IMR-90 (cell line): ENCODE measurements at regions not wholly inside any gene's neighbourhood (a gene's known extent, or its start where the extent isn't known, plus 50 kb on each side); places are given as distances from the start of the nearest gene placed in this dataset.

Experiments used
- ATAC-seq: fragments of 200-7000 bp; cut with Tn5 transposase; 2 replicates; pipeline ENCODE4 v1.9.1; 2020; ENCODE audit warnings: low read depth, mild to moderate bottlenecking, moderate library complexity
- BruUV-seq: library from RNA; stranded (reverse); fragments of 400-500 nt; replicated peaks from 2 replicates; lab custom pipeline; 2021; lab: Mats Ljungman, UMichigan
- CTCF ChIA-PET: fragments of 300-600 bp; formaldehyde crosslinking; extraction: SDS; loops from one replicate; lab custom pipeline; 2021; ENCODE audit warnings: antibody characterized with exemption; lab: Yijun Ruan, JAX
- POLR2A ChIA-PET: fragments of 300-600 bp; sonication (Branson Sonifier 250); formaldehyde crosslinking; loops from one replicate; lab custom pipeline; 2022; ENCODE audit warnings: antibody characterized with exemption; ENCODE audit not compliant: unreplicated experiment; lab: Charles Lee
- DNase-seq: peaks from one replicate; pipeline ENCODE4 v3.0.0; 2013
- H2AFZ ChIP-seq: replicated peaks from 2 replicates; pipeline ENCODE3; 2013; ENCODE audit warnings: low read length, mild to moderate bottlenecking; ENCODE audit not compliant: poor library complexity
- H2AK5ac ChIP-seq: 2 replicates; pipeline ENCODE4 v1.6.1; 2013; ENCODE audit warnings: low read depth, low read length, inconsistent platforms
- H2AK9ac ChIP-seq: replicated peaks from 2 replicates; pipeline ENCODE3; 2013; ENCODE audit warnings: mild to moderate bottlenecking, low read depth, low read length, moderate library complexity; ENCODE audit not compliant: poor library complexity
- H2BK120ac ChIP-seq: 2 replicates; pipeline ENCODE4 v1.6.1; 2013; ENCODE audit warnings: low read depth, low read length, inconsistent platforms
- H2BK15ac ChIP-seq: 3 replicates; pipeline ENCODE4 v1.6.1; 2013; ENCODE audit warnings: low read depth, low read length, inconsistent platforms
- H2BK20ac ChIP-seq: 2 replicates; pipeline ENCODE4 v1.6.1; 2013; ENCODE audit warnings: low read depth, mild to moderate bottlenecking, inconsistent platforms, low read length, moderate library complexity
- H2BK5ac ChIP-seq: 2 replicates; pipeline ENCODE4 v1.6.1; 2013; ENCODE audit warnings: mild to moderate bottlenecking, low read depth, low read length, inconsistent platforms; ENCODE audit not compliant: poor library complexity, severe bottlenecking
- H3K14ac ChIP-seq: replicated peaks from 2 replicates; pipeline ENCODE4 v1.6.1; 2013; ENCODE audit warnings: low read depth, low read length, inconsistent platforms
- H3K18ac ChIP-seq: 2 replicates; pipeline ENCODE4 v1.6.1; 2013; ENCODE audit warnings: low read depth, low read length, control low read depth
- H3K23ac ChIP-seq: 2 replicates; pipeline ENCODE4 v1.6.1; 2013; ENCODE audit warnings: low read depth, low read length, inconsistent platforms
- H3K27ac ChIP-seq: 2 replicates; pipeline ENCODE4 v1.5.1; 2013; ENCODE audit warnings: mild to moderate bottlenecking, control low read depth, low read length; ENCODE audit not compliant: insufficient read depth
- H3K27me3 ChIP-seq: 2 replicates; pipeline ENCODE4 v1.6.1; 2013; ENCODE audit warnings: low read length; ENCODE audit not compliant: control insufficient read depth, insufficient read depth
- H3K36me3 ChIP-seq: 2 replicates; pipeline ENCODE4 v1.6.1; 2013; ENCODE audit warnings: low read length, mixed read lengths; ENCODE audit not compliant: control insufficient read depth, insufficient read depth
- H3K4ac ChIP-seq: 2 replicates; pipeline ENCODE4 v1.6.1; 2013; ENCODE audit warnings: low read depth, low read length, inconsistent platforms
- H3K4me1 ChIP-seq: 2 replicates; pipeline ENCODE4 v1.6.1; 2013; ENCODE audit warnings: low read length, mixed read lengths; ENCODE audit not compliant: control insufficient read depth, insufficient read depth
- H3K4me2 ChIP-seq: 2 replicates; pipeline ENCODE4 v1.6.1; 2013; ENCODE audit warnings: low read depth, mild to moderate bottlenecking, control low read depth, low read length, moderate library complexity
- H3K4me3 ChIP-seq: 2 replicates; pipeline ENCODE4 v1.5.1; 2013; ENCODE audit warnings: low read depth, mild to moderate bottlenecking, control low read depth, low read length, moderate library complexity; ENCODE audit not compliant: insufficient read depth
- H3K56ac ChIP-seq: 2 replicates; pipeline ENCODE4 v1.6.1; 2013; ENCODE audit warnings: low read length, inconsistent platforms; ENCODE audit not compliant: insufficient read depth; ENCODE audit errors: extremely low read depth
- H3K79me1 ChIP-seq, 2 experiments: 2 replicates each; pipeline ENCODE4 v1.6.1; 2013; ENCODE audit warnings: low read length in 2 of 2, inconsistent platforms in 1 of 2, low read depth in 1 of 2
- H3K9ac ChIP-seq: 2 replicates; pipeline ENCODE4 v1.6.1; 2013; ENCODE audit warnings: low read depth, low read length, control low read depth
- H3K9me1 ChIP-seq: 2 replicates; pipeline ENCODE4 v1.6.1; 2013; ENCODE audit warnings: low read length, inconsistent platforms; ENCODE audit not compliant: insufficient read depth
- H3K9me3 ChIP-seq: 2 replicates; pipeline ENCODE4 v1.6.1; 2013; ENCODE audit warnings: low read length; ENCODE audit not compliant: control insufficient read depth, insufficient read depth
- H4K20me1 ChIP-seq: 2 replicates; pipeline ENCODE4 v1.6.1; 2013; ENCODE audit warnings: low read length, inconsistent platforms; ENCODE audit not compliant: insufficient read depth
- H4K5ac ChIP-seq: 2 replicates; pipeline ENCODE4 v1.6.1; 2013; ENCODE audit warnings: mild to moderate bottlenecking, low read depth, low read length, control low read depth
- H4K8ac ChIP-seq, 2 experiments: 2 replicates each; pipeline ENCODE4 v1.6.1; 2013; ENCODE audit warnings: low read depth in 2 of 2, low read length in 2 of 2, control low read depth in 1 of 2, inconsistent platforms in 1 of 2
- H4K91ac ChIP-seq: 2 replicates; pipeline ENCODE4 v1.6.1; 2013; ENCODE audit warnings: low read depth, low read length, inconsistent platforms; ENCODE audit not compliant: insufficient read depth
- BHLHE40 ChIP-seq: fragments of 150-350 bp; IDR thresholded peaks from 2 replicates; pipeline ENCODE4 v1.6.1; 2016; ENCODE audit warnings: mild to moderate bottlenecking, low read depth, low read length
- CHD1 ChIP-seq: IDR thresholded peaks from 2 replicates; pipeline ENCODE4 v1.6.1; 2012; ENCODE audit warnings: low read depth, low read length, improper control_type of control experiment
- FOS ChIP-seq: fragments of 150-350 bp; IDR thresholded peaks from 2 replicates; pipeline ENCODE4 v1.6.1; 2016; ENCODE audit warnings: low read depth, low read length
- MAFK ChIP-seq: IDR thresholded peaks from 2 replicates; pipeline ENCODE4 v1.6.1; 2012; ENCODE audit warnings: low read depth, low read length, improper control_type of control experiment
- MAZ ChIP-seq: IDR thresholded peaks from 2 replicates; pipeline ENCODE4 v1.6.1; 2012; ENCODE audit warnings: low read depth, mild to moderate bottlenecking, low read length, improper control_type of control experiment, moderate library complexity, borderline replicate concordance
- NFE2L2 ChIP-seq: fragments of 150-350 bp; IDR thresholded peaks from 2 replicates; pipeline ENCODE4 v1.6.1; 2016; ENCODE audit warnings: low read depth, mild to moderate bottlenecking, low read length
- POLR2A ChIP-seq: IDR thresholded peaks from 2 replicates; pipeline ENCODE4 v1.6.1; 2012; ENCODE audit warnings: mild to moderate bottlenecking, low read depth, low read length
- RAD21 ChIP-seq: IDR thresholded peaks from 2 replicates; pipeline ENCODE4 v1.6.1; 2012; ENCODE audit warnings: low read length, improper control_type of control experiment
- RCOR1 ChIP-seq: IDR thresholded peaks from 2 replicates; pipeline ENCODE4 v1.6.1; 2012; ENCODE audit warnings: mild to moderate bottlenecking, low read length, improper control_type of control experiment; ENCODE audit not compliant: insufficient replicate concordance
- RFX5 ChIP-seq: IDR thresholded peaks from 2 replicates; pipeline ENCODE4 v1.8.0; 2012; ENCODE audit warnings: low read depth, mild to moderate bottlenecking, low read length, moderate library complexity
- SMC3 ChIP-seq: fragments of 150-350 bp; IDR thresholded peaks from 2 replicates; pipeline ENCODE4 v1.6.1; 2016; ENCODE audit warnings: low read depth, mild to moderate bottlenecking, antibody characterized with exemption, low read length, moderate library complexity
- WGBS, 2 experiments: methylation state at CpG; one replicate each; pipeline versions ENCODE4 v1.1.5 to v1.1.7; 2013; ENCODE audit warnings: missing lambda C conversion rate in 2 of 2; ENCODE audit not compliant: insufficient read length in 1 of 2; ENCODE audit errors: extremely low coverage in 2 of 2; 5-methylcytosine and 5-hydroxymethylcytosine counted together
- dilution Hi-C: fragments of 300-500 bp; cut with HindIII; formaldehyde crosslinking; loops from one replicate; pipeline ENCODE4 v1.14.3; 2018; ENCODE audit warnings: low sequenced_read_pairs; ENCODE audit not compliant: unreplicated experiment
- in situ Hi-C: fragments of 300-500 bp; cut with MboI; formaldehyde crosslinking; loops from 3 replicates; pipeline ENCODE4 v1.14.3; 2019; ENCODE audit warnings: low sequenced_read_pairs, inconsistent platforms, mixed read lengths
- intact Hi-C: fragments of 100-400 bp; cut with micrococcal nuclease; formaldehyde crosslinking; loops from 2 replicates; pipeline ENCODE4 v1.10.0; 2022

DNA sequence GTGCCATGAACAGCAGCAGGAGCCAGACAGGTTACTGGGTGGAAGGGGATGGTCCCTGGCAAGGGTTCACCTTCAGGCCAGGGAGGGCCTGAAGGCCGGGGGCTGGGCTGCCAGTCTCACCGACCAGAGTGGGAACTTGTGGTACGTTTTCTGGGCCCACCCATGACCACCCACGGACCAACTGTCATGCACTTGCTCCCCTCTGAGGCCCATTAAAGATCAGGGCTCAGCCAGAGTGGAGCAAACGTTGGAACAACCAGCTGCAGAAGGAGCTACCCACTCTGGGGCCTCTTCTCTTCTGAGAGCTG, 436.7 kb upstream of the PRMT6 start:
- no peak overlapping the region for H2AK5ac ChIP-seq
- no TSS peak for BruUV-seq
- in situ Hi-C loops (no loop called here), dilution Hi-C loops (no loop called here), intact Hi-C loops (no loop called here)
- no peak overlapping the region for H4K5ac ChIP-seq
- no peak overlapping the region for H3K14ac ChIP-seq
- H3K36me3 ChIP-seq, result no peaks in the 10 kb centered on the region
- no peak overlapping the region for H2AK9ac ChIP-seq
- H2BK120ac ChIP-seq, result no peak overlapping the region
- no peak overlapping the region for H3K56ac ChIP-seq
- H3K18ac ChIP-seq, result no peak overlapping the region
- TF ChIP-seq RCOR1 (no peak), BHLHE40 (no peak), NFE2L2 (no peak), SMC3 (no peak), MAZ (no peak), RFX5 (no peak), CHD1 (no peak), POLR2A (no peak), RAD21 (no peak), MAFK (no peak), FOS (no peak)
- no peaks in the 10 kb centered on the region for H4K20me1 ChIP-seq
- no peak for DNase-seq
- no peaks in the 10 kb centered on the region for H3K9me1 ChIP-seq
- no peak overlapping the region for H2BK15ac ChIP-seq
- H3K27ac ChIP-seq, result no peak overlapping the region
- ChIA-PET CTCF (no interaction called here), POLR2A (no interaction called here)
- WGBS, 2 experiments, result no CpG with 5 or more reads among the region's 5 CpGs
- H4K91ac ChIP-seq, result no peak overlapping the region
- H3K9me3 ChIP-seq, result peaks cover 13% of the 10 kb centered on the region; the same call in 1 of the 2 replicates
- no peak overlapping the region for H2BK5ac ChIP-seq
- no peak overlapping the region for H3K9ac ChIP-seq
- no peak overlapping the region for H3K4me2 ChIP-seq
- H4K8ac ChIP-seq, result no peak overlapping the region
- no peaks in the 10 kb centered on the region for H3K79me1 ChIP-seq
- ATAC-seq, result no peak
- no peak overlapping the region for H3K23ac ChIP-seq
- no peaks in the 10 kb centered on the region for H3K27me3 ChIP-seq
- no peak overlapping the region for H3K4ac ChIP-seq
- no peak overlapping the region for H3K4me3 ChIP-seq
- no peak overlapping the region for H2BK20ac ChIP-seq
- H3K4me1 ChIP-seq, result no peaks in the 10 kb centered on the region
- no peak overlapping the region for H2AFZ ChIP-seq
